Fibroblast of lung (primary cell): ENCODE measurements at regions not wholly inside any gene's neighbourhood (a gene's known extent, or its start where the extent isn't known, plus 50 kb on each side); places are given as distances from the start of the nearest gene placed in this dataset.

Experiments used
- DNase-seq, 2 donors: peaks; one replicate each; pipeline versions ENCODE4 v3.0.0 to v3.0.0-alpha.2; 2010; ENCODE audit warnings: low read depth in 2 of 2
- H2AFZ ChIP-seq: 2 replicates; pipeline ENCODE4 v1.5.1; 2012; ENCODE audit warnings: low read length, control low read depth, inconsistent platforms
- H3K27ac ChIP-seq: 2 replicates; pipeline ENCODE4 v1.5.1; 2011; ENCODE audit warnings: low read length, control low read depth; ENCODE audit not compliant: insufficient read depth
- H3K27me3 ChIP-seq: 2 replicates; pipeline ENCODE4 v1.5.1; 2011; ENCODE audit warnings: mild to moderate bottlenecking, low read length; ENCODE audit not compliant: control insufficient read depth, insufficient read depth
- H3K36me3 ChIP-seq: 2 replicates; pipeline ENCODE4 v1.5.1; 2011; ENCODE audit warnings: low read length; ENCODE audit not compliant: control insufficient read depth, insufficient read depth
- H3K4me1 ChIP-seq: 2 replicates; pipeline ENCODE4 v1.5.1; 2011; ENCODE audit warnings: low read length; ENCODE audit not compliant: control insufficient read depth, insufficient read depth; ENCODE audit errors: extremely low read depth
- H3K4me2 ChIP-seq: 2 replicates; pipeline ENCODE4 v1.5.1; 2011; ENCODE audit warnings: low read length, control low read depth; ENCODE audit not compliant: insufficient read depth; ENCODE audit errors: extremely low read depth
- H3K4me3 ChIP-seq, 4 experiments: fragments of 200-600 bp in 1 of 4; sonication (generic) in 1 of 4; replicated peaks in 1 of 4; 2 replicates each; pipeline ENCODE4 v1.5.1; 2011 to 2016; ENCODE audit warnings: low read length in 4 of 4, low read depth in 3 of 4, mild to moderate bottlenecking in 3 of 4, control low read depth in 2 of 4, inconsistent platforms in 1 of 4, mixed read lengths in 1 of 4; ENCODE audit not compliant: insufficient read depth in 1 of 4; ENCODE audit errors: control extremely low read depth in 1 of 4
- H3K79me2 ChIP-seq: 2 replicates; pipeline ENCODE4 v1.5.1; 2012; ENCODE audit warnings: mild to moderate bottlenecking, low read length, inconsistent platforms; ENCODE audit not compliant: control insufficient read depth, insufficient read depth
- H3K9ac ChIP-seq: 2 replicates; pipeline ENCODE4 v1.5.1; 2011; ENCODE audit warnings: mild to moderate bottlenecking, low read length, control low read depth; ENCODE audit not compliant: insufficient read depth
- H3K9me3 ChIP-seq: 2 replicates; pipeline ENCODE4 v1.5.1; 2012; ENCODE audit warnings: low read depth, low read length; ENCODE audit not compliant: control insufficient read depth, insufficient read depth
- H4K20me1 ChIP-seq: 2 replicates; pipeline ENCODE4 v1.5.1; 2011; ENCODE audit warnings: low read length; ENCODE audit not compliant: control insufficient read depth, insufficient read depth; ENCODE audit errors: extremely low read depth
- CTCF ChIP-seq, 2 donors: IDR thresholded peaks in 1 of 2; conservative IDR thresholded peaks in 1 of 2; 1 replicate in 1 of 2; 2 replicates in 1 of 2; pipeline ENCODE4 v1.5.1; 2011 to 2012; ENCODE audit warnings: low read length in 2 of 2, control low read depth in 1 of 2, inconsistent platforms in 1 of 2, low read depth in 1 of 2, mild to moderate bottlenecking in 1 of 2
- EZH2 ChIP-seq: IDR thresholded peaks from 2 replicates; pipeline ENCODE4 v1.5.1; 2012; ENCODE audit warnings: low read length, control low read depth, mild to moderate bottlenecking; ENCODE audit errors: missing control alignments

- no peak for DNase-seq
Measured at GRCh38 chr12:98419081-98419794, 96.2 kb upstream of the TMPO start.

GRCh38 chr12:98419795-98420404 lies 95.5 kb upstream of the TMPO start:
- H3K9me3 ChIP-seq, result no peaks in the 10 kb centered on the region
- no peak overlapping the region for H2AFZ ChIP-seq
- H3K79me2 ChIP-seq, result no peaks in the 10 kb centered on the region
- no peaks in the 10 kb centered on the region for H3K36me3 ChIP-seq
- no peaks in the 10 kb centered on the region for H4K20me1 ChIP-seq
- TF ChIP-seq EZH2 (no peak), CTCF (conservative IDR thresholded peaks at IDR 0.05 in 1 of 2, IDR thresholded peaks at IDR 0.05 in 1 of 2; ENCODE audit: low read depth in 1 of 2, low read length in 2 of 2) (no peak)
- H3K4me1 ChIP-seq, result peaks cover 7% of the 10 kb centered on the region
- H3K27me3 ChIP-seq, result no peaks in the 10 kb centered on the region
- no peak overlapping the region for H3K4me3 ChIP-seq
- no peak overlapping the region for H3K9ac ChIP-seq
- no peak overlapping the region for H3K4me2 ChIP-seq
- no peak for DNase-seq
- H3K27ac ChIP-seq, result no peak overlapping the region

More at GRCh38 chr12:98419081-98419794, 96.2 kb upstream of the TMPO start:
- Histone ChIP-seq H3K27me3 (no peaks in the 10 kb centered on the region), H2AFZ (no peak overlapping the region), H3K4me1 (peaks cover 7% of the 10 kb centered on the region), H3K27ac (no peak overlapping the region), H3K9me3 (no peaks in the 10 kb centered on the region), H4K20me1 (no peaks in the 10 kb centered on the region), H3K36me3 (no peaks in the 10 kb centered on the region), H3K79me2 (no peaks in the 10 kb centered on the region), H3K4me2 (peak overlapping the region; percentile 86), H3K4me3 (peak overlapping the region in 2 of 4 experiments; percentile 9 to 28), H3K9ac (no peak overlapping the region)
- TF ChIP-seq EZH2 (no peak), CTCF (conservative IDR thresholded peaks at IDR 0.05 in 1 of 2, IDR thresholded peaks at IDR 0.05 in 1 of 2; ENCODE audit: low read depth in 1 of 2, low read length in 2 of 2) (no peak)

GRCh38 chr12:98420461-98420860 lies 94.9 kb upstream of the TMPO start:
- Histone ChIP-seq H2AFZ (no peak overlapping the region), H3K4me2 (no peak overlapping the region), H3K9me3 (no peaks in the 10 kb centered on the region), H3K4me3 (no peak overlapping the region), H3K4me1 (peaks cover 7% of the 10 kb centered on the region), H4K20me1 (no peaks in the 10 kb centered on the region), H3K36me3 (no peaks in the 10 kb centered on the region), H3K79me2 (no peaks in the 10 kb centered on the region), H3K9ac (no peak overlapping the region), H3K27me3 (no peaks in the 10 kb centered on the region), H3K27ac (no peak overlapping the region)
- no peak for DNase-seq
- TF ChIP-seq EZH2 (no peak), CTCF (conservative IDR thresholded peaks at IDR 0.05 in 1 of 2, IDR thresholded peaks at IDR 0.05 in 1 of 2; ENCODE audit: low read depth in 1 of 2, low read length in 2 of 2) (no peak)
